ENCODE measurements at regions not wholly inside any gene's neighbourhood (a gene's known extent, or its start where the extent isn't known, plus 50 kb on each side); places are given as distances from the start of the nearest gene placed in this dataset.

DNA sequence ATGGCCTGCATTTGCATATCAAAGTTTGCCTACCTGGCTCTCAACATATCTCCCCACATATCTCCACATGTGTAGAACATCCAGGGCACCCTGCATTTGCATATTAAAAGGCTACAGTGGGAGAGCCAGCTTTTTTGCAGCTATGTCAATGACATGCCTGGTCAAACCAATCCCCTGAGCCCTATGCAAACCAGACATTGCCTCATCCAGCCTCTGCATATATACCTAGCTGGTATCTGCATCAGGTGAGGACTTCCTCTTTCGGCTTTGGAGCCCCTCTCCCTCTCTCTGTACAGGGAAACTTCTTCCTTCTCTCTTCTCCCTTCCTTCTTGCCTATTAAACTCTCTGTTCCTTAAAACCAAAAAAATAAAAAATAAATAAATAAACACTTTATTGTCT, 142.7 kb upstream of the STEAP4 start:
- Histone ChIP-seq H3K14ac (ENCODE audit: insufficient read length) (no peak overlapping the region), H3K23me2 (ENCODE audit: low read depth, low read length) (no peaks in the 10 kb centered on the region; the same call in 1 of the 2 replicates), H2BK12ac (ENCODE audit: low read depth, low read length) (no peak overlapping the region), H3K56ac (replicated peaks; ENCODE audit: insufficient read length, low read depth, low read length) (no peak overlapping the region), H4K5ac (ENCODE audit: insufficient read length, low read depth, low read length) (no peak overlapping the region), H3K27me3 (replicated peaks in 1 of 4; ENCODE audit: control insufficient read depth in 3 of 4, extremely low read depth in 1 of 4, insufficient read depth in 3 of 4, low read length in 3 of 4) (no peaks in the 10 kb centered on the region), H2BK120ac (replicated peaks; ENCODE audit: low read depth, low read length) (no peak overlapping the region), H3K4ac (replicated peaks; ENCODE audit: insufficient read length, low read depth, low read length) (no peak overlapping the region), H3K27ac (ENCODE audit: low read depth, low read length) (no peak overlapping the region), H2AFZ (ENCODE audit: low read length) (no peak overlapping the region), H4K20me1 (replicated peaks in 1 of 2; ENCODE audit: control insufficient read depth in 1 of 2, insufficient read depth in 2 of 2, low read length in 2 of 2) (no peaks in the 10 kb centered on the region), H3K4me2 (ENCODE audit: insufficient read depth in 1 of 2, low read depth in 2 of 2, low read length in 2 of 2) (no peak overlapping the region), H3K36me3 (ENCODE audit: control insufficient read depth in 2 of 4, insufficient read depth in 4 of 4, low read length in 3 of 4) (no peaks in the 10 kb centered on the region), H3K79me2 (ENCODE audit: control insufficient read depth in 1 of 2, insufficient read depth in 2 of 2, low read length in 2 of 2) (no peaks in the 10 kb centered on the region), H3K9ac (replicated peaks in 1 of 4; ENCODE audit: extremely low read depth in 1 of 4, low read depth in 3 of 4, low read length in 3 of 4) (no peak overlapping the region), H3K79me1 (ENCODE audit: low read depth, low read length) (no peaks in the 10 kb centered on the region), H3K9me3 (ENCODE audit: insufficient read depth in 2 of 2, low read depth in 1 of 2, low read length in 1 of 2) (no peaks in the 10 kb centered on the region), H2BK5ac (ENCODE audit: low read depth, low read length) (no peak overlapping the region), H3K18ac (ENCODE audit: extremely low read depth, low read length) (no peak overlapping the region), H4K91ac (replicated peaks; ENCODE audit: insufficient read length, low read length) (no peak overlapping the region), H3K23ac (ENCODE audit: insufficient read length) (no peak overlapping the region), H4K8ac (ENCODE audit: extremely low read depth, insufficient read depth, low read length) (no peak overlapping the region), H2BK20ac (ENCODE audit: low read length) (no peak overlapping the region), H2AK5ac (ENCODE audit: low read depth, low read length) (no peak overlapping the region), H3K4me1 (replicated peaks in 1 of 4; ENCODE audit: control insufficient read depth in 3 of 4, insufficient read depth in 4 of 4, low read length in 3 of 4) (peaks cover 0 to 4% (median 0%) of the 10 kb centered on the region in 4 experiments; a peak in 2 of 7 replicates), H3K4me3 (ENCODE audit: extremely low read depth in 1 of 4, insufficient read depth in 2 of 4, low read depth in 3 of 4, low read length in 4 of 4) (no peak overlapping the region), H2BK15ac (ENCODE audit: low read length) (no peak overlapping the region)
- DNase-seq (ENCODE audit: low read depth in 1 of 2, low spot score in 2 of 2) (no peak), FAIRE-seq (no peak)
- TF ChIP-seq SUZ12 (IDR thresholded peaks at IDR 0.05; ENCODE audit: low read length) (no peak), EGR1 (IDR thresholded peaks at IDR 0.05; ENCODE audit: borderline replicate concordance, low read depth, low read length) (no peak), CHD2 (IDR thresholded peaks at IDR 0.05; ENCODE audit: low read length) (no peak), CEBPB (IDR thresholded peaks at IDR 0.05; ENCODE audit: low read depth, low read length) (no peak), EZH2 (IDR thresholded peaks at IDR 0.05; ENCODE audit: low read depth, low read length, severe bottlenecking) (no peak), ZNF274 (IDR thresholded peaks at IDR 0.05; ENCODE audit: borderline replicate concordance, extremely low read depth, low read length) (no peak), TEAD4 (IDR thresholded peaks at IDR 0.05; ENCODE audit: low read depth, low read length) (no peak), GTF2F1 (IDR thresholded peaks at IDR 0.05; ENCODE audit: borderline replicate concordance, low read depth, low read length) (no peak)
- 93% methylated on average over 1 of the region's 1 CpG; no CpG with 5 or more reads in 1 of the 2 experiments for WGBS, 2 experiments (ENCODE audit: extremely low coverage in 1 of 2, insufficient coverage in 1 of 2, insufficient read length in 1 of 2, insufficient replicate concordance in 2 of 2, low coverage in 1 of 2, low lambda C conversion rate in 2 of 2, missing lambda C conversion rate in 1 of 2)
- CTCF ChIA-PET (ENCODE audit: partially characterized antibody) = interaction anchor here (0.9 kb wide), 1 partner anchor 48 kb away, joined by 3 read pairs; no protein-coding TSS in a partner anchor
- POLR2A ChIA-PET (ENCODE audit: partially characterized antibody) = no interaction called here
